ENCODE measurements at regions not wholly inside any gene's neighbourhood (a gene's known extent, or its start where the extent isn't known, plus 50 kb on each side); places are given as distances from the start of the nearest gene placed in this dataset.

GRCh38 chr18:39918847-39919246 lies 2036.2 kb upstream of the PIK3C3 start:
- DNase-seq = no peak

DNA sequence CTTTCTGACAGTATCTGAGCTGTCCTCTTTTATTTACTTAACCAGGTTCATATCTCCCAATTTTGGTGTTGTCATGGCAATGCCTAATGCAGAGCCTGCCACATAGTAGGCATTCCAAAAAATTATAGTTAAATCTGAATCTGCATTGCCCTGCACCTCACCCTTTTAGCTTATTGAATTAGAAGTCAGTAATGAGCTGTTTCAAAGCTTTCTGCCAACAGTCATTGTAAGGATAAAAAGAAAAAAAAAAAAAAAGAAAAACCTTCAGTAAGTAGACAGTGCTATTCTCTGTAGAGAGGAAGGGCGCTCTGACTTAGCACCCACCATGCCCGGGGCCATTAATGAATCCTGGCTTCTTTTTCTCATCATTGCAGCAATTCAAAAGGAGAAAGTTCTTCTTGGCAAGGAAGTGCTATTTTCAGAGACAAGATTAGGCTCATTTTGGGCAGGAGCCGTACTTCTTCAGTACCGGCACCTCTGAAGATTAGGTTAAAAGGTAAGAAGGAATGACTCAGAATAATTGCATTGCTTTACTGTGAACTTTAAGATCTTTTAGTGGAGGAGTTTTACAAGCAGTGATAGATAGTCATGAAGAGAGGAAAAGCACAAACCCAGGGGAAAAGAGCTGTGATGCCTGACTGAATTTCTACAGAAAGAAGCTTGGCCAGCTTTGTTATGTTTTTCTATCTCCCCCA lies 2041.2 kb upstream of the PIK3C3 start:
- no peak for DNase-seq

- no peak for DNase-seq
These were observed 2043.3 kb upstream of the PIK3C3 start for GRCh38 chr18:39911716-39912115.

DNA sequence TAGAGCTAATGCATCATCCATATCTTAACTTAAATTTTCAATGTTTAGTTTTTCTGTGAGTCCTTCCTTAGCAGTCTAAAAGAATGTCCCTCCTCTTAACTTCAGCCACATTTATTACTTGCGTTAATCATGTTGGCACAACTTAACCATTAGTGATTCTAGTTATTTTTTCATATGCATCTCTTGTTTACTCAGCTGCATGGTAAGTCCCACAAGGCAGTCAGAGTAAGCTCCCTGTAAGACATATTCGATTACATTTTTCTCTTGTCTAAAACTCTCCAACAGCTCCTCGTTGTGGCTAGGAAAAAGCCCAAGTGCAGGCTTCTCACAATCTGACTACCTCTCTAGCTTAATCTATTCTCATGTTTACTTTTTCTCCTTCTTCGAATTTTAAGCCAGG lies 2045.3 kb upstream of the PIK3C3 start:
- DNase-seq = no peak

- DNase-seq = no peak
These were observed 2068.9 kb upstream of the PIK3C3 start for GRCh38 chr18:39886136-39886535.

- DNase-seq = no peak
These were observed 2082.4 kb upstream of the PIK3C3 start for GRCh38 chr18:39872651-39873050.

DNA sequence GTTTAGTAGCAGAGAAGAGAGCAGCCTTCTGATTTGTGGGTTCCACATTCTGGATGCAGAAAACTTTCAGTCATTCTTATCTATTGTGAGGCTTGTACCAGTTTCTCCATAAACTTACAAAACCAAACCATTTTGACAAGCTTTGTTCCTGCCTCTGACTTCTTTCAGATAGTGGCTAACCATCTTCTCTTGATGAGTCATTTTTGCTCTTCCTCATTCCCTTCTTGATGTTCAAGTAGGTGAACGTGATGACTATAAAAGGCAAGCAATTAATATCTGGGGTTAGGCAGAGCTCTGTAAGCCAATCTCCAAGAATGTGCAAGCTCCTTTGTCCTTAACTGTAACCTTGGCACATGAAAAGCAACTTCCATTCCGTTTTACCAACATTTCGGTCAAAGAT lies 2083.1 kb upstream of the PIK3C3 start:
- peak; percentile 12 for DNase-seq

- DNase-seq = no peak
These were observed 2084.4 kb upstream of the PIK3C3 start for GRCh38 chr18:39870591-39870990.

DNA sequence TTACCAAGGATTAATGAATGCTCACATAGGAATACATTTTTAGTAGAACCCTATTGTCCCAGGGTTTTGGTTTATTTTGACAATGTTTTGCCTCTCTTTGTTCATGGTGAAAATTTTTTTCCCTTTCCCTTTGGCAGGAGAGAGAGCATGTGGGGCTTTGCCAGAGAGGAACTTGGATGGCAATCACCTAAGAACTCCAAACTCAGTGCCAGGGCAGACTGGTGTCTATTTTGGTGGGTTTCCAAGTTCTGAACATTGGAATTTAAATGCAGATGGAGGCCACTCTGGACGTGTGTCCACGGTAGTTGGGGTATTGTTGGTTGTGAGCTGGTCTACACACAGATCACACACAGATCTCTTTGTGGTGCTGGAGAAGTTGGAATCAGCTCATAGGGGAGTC lies 2091.1 kb upstream of the PIK3C3 start:
- no peak for DNase-seq

- DNase-seq = no peak
These were observed 2092.7 kb upstream of the PIK3C3 start for GRCh38 chr18:39862341-39862740.

DNA sequence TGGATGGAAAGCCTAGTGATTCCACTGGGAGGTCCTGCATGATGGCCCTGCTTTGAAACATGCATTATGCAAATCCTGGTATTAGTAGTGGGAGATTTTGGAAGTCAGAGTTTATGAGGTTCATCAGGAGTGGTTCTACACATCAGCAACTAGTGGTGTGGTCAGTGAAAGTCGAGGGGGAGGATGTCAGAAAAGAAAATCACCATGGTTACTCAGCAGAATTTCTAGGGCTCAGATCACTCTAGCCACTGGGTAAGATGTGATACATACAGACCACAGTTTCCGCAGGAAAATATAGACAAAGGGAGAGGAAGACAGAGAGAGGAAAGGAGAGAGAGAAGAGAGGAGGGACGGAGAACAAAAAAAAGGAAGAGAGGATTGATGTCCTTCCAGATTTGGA lies 2100.7 kb upstream of the PIK3C3 start:
- DNase-seq = no peak

DNA sequence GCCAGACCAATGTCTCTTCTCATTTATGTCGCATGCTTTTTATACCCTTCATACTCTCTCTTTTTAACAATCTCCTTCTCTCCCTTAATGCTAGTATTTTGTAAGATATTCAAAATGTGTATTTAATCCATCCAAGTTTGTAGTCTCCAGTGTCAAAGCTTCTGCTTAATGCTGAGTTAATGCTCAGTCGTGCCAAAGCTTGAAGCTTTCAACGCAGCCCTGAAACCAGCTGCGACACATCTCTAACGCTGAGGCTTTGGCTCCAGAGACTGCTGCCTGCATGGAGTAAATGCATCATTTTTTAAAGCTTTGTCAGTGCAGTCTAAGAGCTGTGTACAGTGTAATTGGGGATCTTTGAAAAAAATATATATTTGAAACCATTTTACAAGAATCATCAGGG lies 2108.8 kb upstream of the PIK3C3 start:
- DNase-seq = no peak

- no peak for DNase-seq
These were observed 2109.4 kb upstream of the PIK3C3 start for GRCh38 chr18:39845631-39846030.

DNA sequence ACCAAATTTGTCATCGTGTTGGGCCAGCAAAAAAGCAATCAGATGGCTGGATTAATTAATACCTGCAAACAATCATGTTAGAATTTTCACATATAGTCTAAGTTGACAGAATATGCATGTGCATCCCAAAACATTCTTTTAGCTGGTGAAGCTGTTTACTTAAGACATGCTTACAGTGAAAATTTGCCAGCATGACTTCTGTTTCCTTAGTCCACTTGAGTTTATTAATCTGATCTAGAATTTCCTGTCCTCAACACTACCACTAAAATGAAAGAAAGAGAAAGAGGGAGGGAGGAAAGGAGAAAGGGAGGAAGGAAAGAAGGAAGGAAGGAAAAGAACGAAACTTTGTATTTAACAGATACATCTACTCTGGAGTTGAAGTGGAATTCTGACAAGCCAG lies 2109.9 kb upstream of the PIK3C3 start:
- no peak for DNase-seq

DNA sequence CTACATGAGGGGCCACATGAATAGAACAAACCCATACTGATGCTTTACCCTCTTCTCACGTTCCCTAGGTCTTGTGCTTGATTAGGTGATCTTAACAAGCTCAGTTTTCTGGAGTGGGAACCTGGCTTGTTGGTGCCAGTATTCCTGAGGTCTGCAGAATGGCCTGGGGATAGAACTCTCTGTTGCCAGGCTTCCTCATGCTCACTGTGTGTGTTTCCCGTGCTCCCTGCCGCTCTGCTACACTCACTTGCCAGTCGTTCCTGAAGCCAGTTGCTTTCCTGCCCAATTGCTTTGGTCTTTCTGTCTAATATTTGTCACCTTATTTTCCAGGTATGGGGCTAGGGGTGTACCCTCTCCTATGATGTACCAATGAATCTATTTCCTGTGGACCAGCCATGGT lies 2111.5 kb upstream of the PIK3C3 start:
- no peak for DNase-seq

DNA sequence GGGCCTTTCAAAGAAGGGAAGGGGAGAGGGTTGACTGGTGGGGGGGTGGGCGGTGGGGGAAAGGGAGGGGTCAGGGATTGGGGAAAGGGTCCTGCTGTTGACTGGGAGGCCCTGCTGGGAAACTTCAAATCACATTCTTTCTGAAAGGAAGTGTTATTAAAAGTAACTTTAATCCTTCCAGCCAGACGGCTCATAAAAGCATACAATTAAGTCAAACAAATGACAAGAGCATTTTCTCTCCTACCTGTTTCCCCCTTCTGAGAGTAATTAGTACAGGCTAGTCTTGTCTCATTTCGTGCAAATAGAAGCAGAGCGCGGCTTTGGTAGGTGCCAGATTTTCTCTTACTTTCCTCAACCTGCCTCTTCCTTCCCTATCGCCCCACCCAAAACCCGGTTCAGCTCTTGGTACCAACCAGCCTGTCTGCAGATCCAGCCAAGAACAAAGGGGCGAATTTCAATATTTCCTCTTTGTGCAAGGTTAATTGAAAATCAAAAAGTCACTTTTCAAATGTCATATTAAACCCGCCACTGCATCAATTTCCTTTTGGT lies 2112.6 kb upstream of the PIK3C3 start:
- no peak for DNase-seq

DNA sequence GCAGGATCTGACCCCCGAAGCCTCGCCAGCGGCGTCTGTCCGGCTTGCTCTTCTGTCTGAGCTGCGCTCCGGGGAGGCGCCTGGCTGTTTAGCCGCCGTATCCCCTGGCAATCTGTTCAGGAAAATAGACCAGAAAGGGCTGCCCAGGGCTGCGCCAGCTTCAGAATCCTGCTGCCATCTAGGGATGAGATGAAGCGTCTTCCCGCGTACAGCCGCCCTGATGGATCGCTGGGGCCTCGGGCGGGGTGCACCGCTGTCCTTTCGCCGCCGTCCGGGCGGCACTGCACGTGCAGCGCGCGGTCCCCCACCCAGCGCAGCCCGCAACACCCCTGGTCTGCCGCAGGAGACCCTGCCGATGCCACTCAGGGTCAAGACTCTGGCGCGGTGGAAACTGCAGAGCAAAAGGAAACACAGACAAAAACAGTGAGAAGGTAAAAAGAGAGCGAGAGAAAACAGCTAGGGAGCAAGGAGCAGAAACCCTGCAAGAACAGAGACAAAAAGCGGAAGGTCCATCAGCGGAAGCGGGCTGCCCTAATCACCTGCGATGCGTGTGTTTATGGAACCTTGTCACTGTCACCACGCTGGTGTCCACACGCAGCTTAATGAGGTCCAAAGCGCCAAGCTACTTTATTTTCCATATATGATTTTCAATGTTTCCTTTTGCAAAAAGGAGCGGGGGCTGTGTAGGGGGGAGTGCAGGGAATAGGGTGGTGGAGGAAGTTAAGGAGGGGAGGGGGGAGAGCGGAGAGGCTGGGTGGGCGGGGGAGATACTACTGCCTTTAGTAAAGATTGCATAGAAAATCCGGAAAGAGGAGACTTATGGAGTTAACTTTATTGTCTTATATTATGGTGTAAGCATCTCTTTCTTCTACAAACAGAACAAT lies 2113.3 kb upstream of the PIK3C3 start:
- peak; percentile 64 for DNase-seq

DNA sequence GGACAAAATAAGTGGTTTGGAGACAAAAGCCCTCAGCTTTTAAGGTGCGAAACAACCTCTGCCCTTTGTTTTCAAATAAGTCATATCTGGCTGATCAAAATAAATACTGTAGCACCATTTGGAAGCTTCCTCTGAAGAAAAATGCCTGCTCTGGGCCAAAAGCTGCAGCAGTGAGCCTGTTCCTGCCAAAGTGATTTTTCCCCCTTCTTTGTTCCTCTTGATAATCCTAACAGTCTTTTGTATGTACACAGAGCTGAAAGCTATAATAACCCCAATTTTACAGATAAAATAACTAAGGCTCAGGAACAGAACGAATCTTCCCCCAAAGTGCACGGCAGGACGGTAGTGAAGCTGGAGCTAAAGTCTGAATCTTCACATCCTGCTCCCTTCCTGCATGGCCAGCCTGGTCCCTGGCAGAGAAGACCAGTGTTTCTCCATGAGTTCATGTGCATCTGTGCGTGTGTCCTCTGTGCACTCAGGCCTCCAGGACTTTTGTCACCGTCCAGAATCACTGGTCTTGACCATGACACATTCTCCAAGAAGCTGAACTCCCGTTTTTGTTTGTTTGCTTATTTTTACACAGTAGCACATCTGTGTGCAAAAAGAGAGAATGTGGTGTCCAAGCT lies 2114.1 kb upstream of the PIK3C3 start:
- no peak for DNase-seq

- no peak for DNase-seq
These were observed 2114.6 kb upstream of the PIK3C3 start for GRCh38 chr18:39840406-39840805.

- DNase-seq = no peak
These were observed 2115.3 kb upstream of the PIK3C3 start for GRCh38 chr18:39839782-39840181.

DNA sequence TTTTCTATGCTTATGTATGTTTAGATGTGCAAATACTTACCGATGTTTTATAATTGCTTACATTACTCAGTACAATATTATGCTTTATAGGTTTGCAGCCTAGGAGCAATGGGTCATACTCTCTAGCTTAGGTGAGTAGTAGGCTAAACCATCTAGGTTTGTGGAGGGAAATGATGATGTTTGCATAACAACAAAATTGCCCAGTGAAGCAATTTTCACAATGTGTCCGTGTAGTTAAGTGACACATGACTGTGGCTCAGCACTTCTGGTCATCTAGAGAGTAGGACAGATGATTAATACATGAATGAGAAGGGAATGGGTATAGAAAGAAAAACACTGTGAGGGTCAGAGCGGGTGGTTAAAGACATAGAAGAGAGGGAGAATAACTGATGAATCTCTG lies 2116.2 kb upstream of the PIK3C3 start:
- DNase-seq = no peak

GRCh38 chr18:39835303-39836030 lies 2119.6 kb upstream of the PIK3C3 start:
- DNase-seq = no peak

DNA sequence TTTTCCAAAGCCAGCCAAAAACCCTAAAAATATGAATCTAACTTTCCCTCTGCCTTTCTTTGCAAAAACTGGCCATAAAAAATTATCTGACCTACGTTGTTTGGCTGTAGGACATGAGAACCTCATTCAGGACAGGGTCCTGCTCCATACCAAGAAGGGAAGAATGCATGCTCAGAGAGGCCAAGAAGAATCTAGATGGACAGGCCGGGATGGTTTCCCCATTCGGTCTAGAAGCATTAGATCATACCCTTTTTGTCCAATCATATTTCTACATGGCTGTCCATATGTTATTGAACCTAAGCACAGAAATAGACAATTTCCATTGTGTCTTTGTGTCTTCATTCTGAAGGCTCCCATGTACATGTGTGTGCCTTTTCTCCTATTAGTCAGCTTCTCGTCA lies 2120.4 kb upstream of the PIK3C3 start:
- no peak for DNase-seq

Data from hematopoietic multipotent progenitor cell treated with erythropoietin and hydrocortisone succinate and interleukin-3 and kit ligand, for 8 days (in vitro differentiated cells).